ENCODE measurements at regions not wholly inside any gene's neighbourhood (a gene's known extent, or its start where the extent isn't known, plus 50 kb on each side); places are given as distances from the start of the nearest gene placed in this dataset.

- no peak overlapping the region for H3K4me3 Mint-ChIP-seq
- no peak for TF ChIP-seq CTCF (IDR thresholded peaks at IDR 0.05)
Measured at GRCh38 chr2:107436281-107436680, 390.4 kb upstream of the RGPD4 start.

GRCh38 chr2:107437265-107437664 lies 389.4 kb upstream of the RGPD4 start:
- TF ChIP-seq CTCF (IDR thresholded peaks at IDR 0.05): no peak
- no peak for DNase-seq
- H3K36me3 Mint-ChIP-seq (ENCODE audit: low read depth): no peaks in the 10 kb centered on the region
- peaks cover 9% of the 10 kb centered on the region; the same call in 1 of the 2 replicates for H3K9me3 Mint-ChIP-seq
- H3K27me3 Mint-ChIP-seq (ENCODE audit: insufficient read depth): no peaks in the 10 kb centered on the region; the same call in 1 of the 2 replicates
- H3K4me3 Mint-ChIP-seq: no peak overlapping the region
- no peak overlapping the region for H3K27ac Mint-ChIP-seq
- no peaks in the 10 kb centered on the region for H3K4me1 Mint-ChIP-seq (ENCODE audit: low read depth)

More at GRCh38 chr2:107436281-107436680, 390.4 kb upstream of the RGPD4 start:
- no peaks in the 10 kb centered on the region for H3K36me3 Mint-ChIP-seq (ENCODE audit: low read depth)
- H3K4me1 Mint-ChIP-seq (ENCODE audit: low read depth): no peaks in the 10 kb centered on the region
- no peak overlapping the region for H3K27ac Mint-ChIP-seq
- H3K9me3 Mint-ChIP-seq: peaks cover 10% of the 10 kb centered on the region; the same call in 1 of the 2 replicates
- H3K27me3 Mint-ChIP-seq (ENCODE audit: insufficient read depth): no peaks in the 10 kb centered on the region; the same call in 1 of the 2 replicates
- no peak for DNase-seq

GRCh38 chr2:107437807-107438206 lies 388.9 kb upstream of the RGPD4 start:
- TF ChIP-seq CTCF (IDR thresholded peaks at IDR 0.05): no peak
- Mint-ChIP-seq H3K4me1 (ENCODE audit: low read depth) (no peaks in the 10 kb centered on the region), H3K9me3 (peaks cover 9% of the 10 kb centered on the region; the same call in 1 of the 2 replicates), H3K27ac (no peak overlapping the region), H3K27me3 (ENCODE audit: insufficient read depth) (no peaks in the 10 kb centered on the region; the same call in 1 of the 2 replicates), H3K36me3 (ENCODE audit: low read depth) (no peaks in the 10 kb centered on the region), H3K4me3 (no peak overlapping the region)
- DNase-seq: no peak

GRCh38 chr2:107448160-107448559 lies 378.5 kb upstream of the RGPD4 start:
- no peaks in the 10 kb centered on the region for H3K27me3 Mint-ChIP-seq (ENCODE audit: insufficient read depth)
- no peak for DNase-seq
- no peak overlapping the region for H3K4me3 Mint-ChIP-seq
- H3K4me1 Mint-ChIP-seq (ENCODE audit: low read depth): no peaks in the 10 kb centered on the region
- no peaks in the 10 kb centered on the region for H3K36me3 Mint-ChIP-seq (ENCODE audit: low read depth)
- H3K9me3 Mint-ChIP-seq: peaks cover 12% of the 10 kb centered on the region
- no peak for TF ChIP-seq CTCF (IDR thresholded peaks at IDR 0.05)
- no peak overlapping the region for H3K27ac Mint-ChIP-seq

- Mint-ChIP-seq H3K36me3 (ENCODE audit: low read depth) (no peaks in the 10 kb centered on the region), H3K4me3 (no peak overlapping the region), H3K4me1 (ENCODE audit: low read depth) (no peaks in the 10 kb centered on the region), H3K27ac (no peak overlapping the region), H3K9me3 (peaks cover 28% of the 10 kb centered on the region), H3K27me3 (ENCODE audit: insufficient read depth) (no peaks in the 10 kb centered on the region)
- no peak for TF ChIP-seq CTCF (IDR thresholded peaks at IDR 0.05)
- no peak for DNase-seq
Measured at GRCh38 chr2:107461301-107461700, 365.4 kb upstream of the RGPD4 start.

- H3K27ac Mint-ChIP-seq: no peak overlapping the region
- DNase-seq: no peak
- no peaks in the 10 kb centered on the region for H3K36me3 Mint-ChIP-seq (ENCODE audit: low read depth)
- no peak overlapping the region for H3K4me3 Mint-ChIP-seq
- peaks cover 27% of the 10 kb centered on the region for H3K9me3 Mint-ChIP-seq
- H3K4me1 Mint-ChIP-seq (ENCODE audit: low read depth): no peaks in the 10 kb centered on the region
- no peak for TF ChIP-seq CTCF (IDR thresholded peaks at IDR 0.05)
- H3K27me3 Mint-ChIP-seq (ENCODE audit: insufficient read depth): no peaks in the 10 kb centered on the region
Measured at GRCh38 chr2:107462181-107462580, 364.5 kb upstream of the RGPD4 start.

Data from HFFc6 (cell line).